ENCODE measurements at regions not wholly inside any gene's neighbourhood (a gene's known extent, or its start where the extent isn't known, plus 50 kb on each side); places are given as distances from the start of the nearest gene placed in this dataset.

DNA sequence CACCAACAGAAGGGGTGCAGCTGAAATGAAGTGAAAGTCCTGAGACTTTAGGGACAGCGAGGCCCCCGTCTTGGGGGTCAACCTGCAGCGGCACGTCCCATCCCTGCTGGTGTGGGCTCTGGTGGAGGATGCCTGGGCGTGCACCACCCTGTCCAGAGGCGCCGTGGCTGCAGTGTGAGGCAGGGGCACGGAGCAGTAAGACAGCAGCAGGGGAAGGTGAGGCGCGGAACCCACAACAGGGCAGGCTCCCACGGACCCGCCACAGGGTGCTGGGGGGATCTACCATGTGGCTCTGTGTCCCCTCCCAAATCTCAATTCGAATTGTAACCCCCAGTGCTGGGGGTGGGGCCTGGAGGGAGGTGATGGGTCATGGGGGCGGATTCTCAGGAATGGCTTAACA lies 158.6 kb downstream of the SHANK2 start:
- TF ChIP-seq FOXM1 (IDR thresholded peaks at IDR 0.05; ENCODE audit: borderline replicate concordance) (no peak), NFRKB (IDR thresholded peaks at IDR 0.05) (no peak), SP1 (IDR thresholded peaks at IDR 0.05) (no peak), SUZ12 (IDR thresholded peaks at IDR 0.05) (no peak), FOXK2 (IDR thresholded peaks at IDR 0.05) (no peak), L3MBTL2 (conservative IDR thresholded peaks at IDR 0.05) (no peak), ELF4 (IDR thresholded peaks at IDR 0.05) (no peak), TARDBP (IDR thresholded peaks at IDR 0.05) (no peak), LEF1 (IDR thresholded peaks at IDR 0.05; ENCODE audit: borderline replicate concordance) (no peak), CTBP1 (IDR thresholded peaks at IDR 0.05; ENCODE audit: borderline replicate concordance) (no peak), ZNF384 (IDR thresholded peaks at IDR 0.05) (no peak), ARNT (IDR thresholded peaks at IDR 0.05) (no peak), BHLHE40 (IDR thresholded peaks at IDR 0.05; ENCODE audit: borderline replicate concordance) (no peak)
- TF ChIP-seq, protein P1, sequence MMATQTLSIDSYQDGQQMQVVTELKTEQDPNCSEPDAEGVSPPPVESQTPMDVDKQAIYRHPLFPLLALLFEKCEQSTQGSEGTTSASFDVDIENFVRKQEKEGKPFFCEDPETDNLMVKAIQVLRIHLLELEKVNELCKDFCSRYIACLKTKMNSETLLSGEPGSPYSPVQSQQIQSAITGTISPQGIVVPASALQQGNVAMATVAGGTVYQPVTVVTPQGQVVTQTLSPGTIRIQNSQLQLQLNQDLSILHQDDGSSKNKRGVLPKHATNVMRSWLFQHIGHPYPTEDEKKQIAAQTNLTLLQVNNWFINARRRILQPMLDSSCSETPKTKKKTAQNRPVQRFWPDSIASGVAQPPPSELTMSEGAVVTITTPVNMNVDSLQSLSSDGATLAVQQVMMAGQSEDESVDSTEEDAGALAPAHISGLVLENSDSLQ (IDR thresholded peaks at IDR 0.05) = no peak
